GM21723 (cell line): ENCODE measurements at regions not wholly inside any gene's neighbourhood (a gene's known extent, or its start where the extent isn't known, plus 50 kb on each side); places are given as distances from the start of the nearest gene placed in this dataset.
A peak's percentile ranks its signal among the peaks of the same experiment; 100 is the strongest.

Experiments
- ATAC-seq: cut with Tn5 transposase; IDR thresholded peaks from one replicate; pipeline ENCODE4 v1.9.1; 2021; ENCODE audit warnings: mild to moderate bottlenecking, moderate library complexity; ENCODE audit not compliant: unreplicated experiment

- no peak for ATAC-seq
Measured at GRCh38 chr6:121020656-121021055, 313.6 kb downstream of the TBC1D32 start.

DNA sequence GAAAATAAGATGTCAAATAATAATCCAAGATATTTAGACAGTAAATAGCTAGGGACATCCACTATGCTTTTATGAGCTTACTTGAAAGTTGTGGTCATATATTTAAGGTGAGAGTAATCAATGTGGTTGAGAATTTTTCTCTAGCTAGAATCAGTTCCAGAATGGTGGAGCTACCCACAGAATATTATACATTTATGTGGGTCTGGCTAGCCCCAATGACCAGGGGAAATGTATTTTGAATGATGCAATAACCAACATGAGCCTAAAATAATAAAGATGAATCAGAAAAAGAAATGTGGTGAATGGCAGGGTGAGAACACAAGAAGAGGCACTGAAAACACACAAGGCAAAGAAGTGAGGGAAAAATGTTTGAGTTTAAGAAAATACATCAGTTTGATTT, 325.7 kb downstream of the TBC1D32 start:
- ATAC-seq = no peak

DNA sequence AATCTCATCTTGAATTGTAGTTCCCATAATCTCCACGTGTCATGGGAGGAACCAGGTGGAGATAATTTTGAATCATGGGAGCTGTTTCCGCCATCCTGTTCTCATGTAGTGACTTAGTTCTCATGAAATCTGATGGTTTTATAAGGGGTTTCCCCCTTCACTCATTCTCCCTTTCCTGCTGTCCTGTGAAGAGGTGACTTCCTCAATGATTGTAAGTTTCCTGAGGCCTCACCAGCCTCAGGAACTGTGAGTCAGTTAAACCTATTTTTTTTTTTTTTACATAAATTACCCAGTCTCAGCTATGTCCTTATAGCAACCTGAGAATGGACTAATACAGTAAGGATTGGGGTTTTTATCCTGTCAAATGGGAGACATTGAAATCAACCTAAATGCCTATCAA, 328.3 kb downstream of the TBC1D32 start:
- ATAC-seq = no peak

DNA sequence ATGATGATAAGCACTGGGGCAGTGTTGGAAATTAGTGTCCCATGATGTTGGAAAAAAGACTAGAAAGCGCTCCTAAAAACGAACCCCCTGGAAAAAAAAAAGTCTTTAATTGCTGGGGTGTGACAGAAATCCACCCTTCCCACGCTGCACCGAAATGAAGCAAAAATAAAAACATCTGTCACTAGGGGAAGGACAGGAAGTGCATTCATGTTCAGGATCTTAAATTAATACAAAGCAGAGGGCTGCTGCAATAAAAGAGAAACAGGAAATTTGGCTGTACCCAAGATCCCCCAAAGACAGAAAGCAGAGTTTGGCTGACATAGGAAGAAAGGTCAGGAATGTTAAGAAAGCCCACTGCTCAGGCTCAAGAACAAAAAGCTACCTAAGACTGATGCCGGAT, 333.9 kb downstream of the TBC1D32 start:
- ATAC-seq = no peak

DNA sequence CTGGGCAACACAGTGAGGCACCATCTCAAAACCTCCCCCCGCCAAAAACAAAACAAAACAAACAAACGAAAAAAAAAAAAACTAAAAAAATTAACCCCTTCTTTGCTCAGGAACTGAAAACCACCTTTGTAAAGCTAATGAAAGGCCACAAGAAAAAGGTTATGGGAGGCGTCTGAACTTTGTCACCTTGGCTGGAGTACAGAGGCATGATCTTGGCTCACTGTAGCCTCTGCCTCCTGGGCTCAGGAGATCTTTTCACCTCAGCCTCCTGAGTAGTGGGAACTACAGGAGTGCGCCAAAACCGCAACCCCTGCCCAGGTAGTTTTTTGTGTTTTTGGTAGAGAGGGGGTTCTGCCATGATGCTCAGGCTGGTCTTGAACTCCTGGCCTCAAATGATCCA, 337.9 kb downstream of the TBC1D32 start:
- no peak for ATAC-seq

- no peak for ATAC-seq
Measured at GRCh38 chr6:120994573-120994967, 339.7 kb downstream of the TBC1D32 start.

GRCh38 chr6:120993929-120994572, 340.2 kb downstream of the TBC1D32 start:
- no peak for ATAC-seq

- ATAC-seq = no peak
Measured at GRCh38 chr6:120992257-120992656, 342.0 kb downstream of the TBC1D32 start.

DNA sequence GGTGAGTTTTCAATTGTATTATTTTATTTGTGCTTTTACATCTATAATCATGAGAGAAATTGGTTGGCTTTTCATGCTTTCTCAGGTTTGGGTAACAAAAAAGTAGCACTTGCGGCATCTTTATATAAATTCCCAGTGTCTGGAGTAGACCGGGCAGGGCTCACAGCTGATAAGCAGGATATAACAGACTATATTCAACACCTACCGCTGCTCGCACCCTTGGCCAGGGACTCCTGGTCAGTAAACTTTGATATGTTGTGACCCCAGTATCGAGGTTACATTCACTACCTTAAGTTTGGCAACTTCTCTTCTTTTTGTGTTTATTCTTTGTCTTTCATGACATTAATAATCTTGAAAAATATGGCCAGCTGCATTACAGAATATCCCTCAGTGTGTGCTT, 343.4 kb downstream of the TBC1D32 start:
- ATAC-seq = no peak

- ATAC-seq = no peak
Measured at GRCh38 chr6:120981835-120982234, 352.4 kb downstream of the TBC1D32 start.

- ATAC-seq = no peak
Measured at GRCh38 chr6:120966321-120966720, 368.0 kb downstream of the TBC1D32 start.

GRCh38 chr6:120965814-120966213, 368.5 kb downstream of the TBC1D32 start:
- ATAC-seq = peak; percentile 65

DNA sequence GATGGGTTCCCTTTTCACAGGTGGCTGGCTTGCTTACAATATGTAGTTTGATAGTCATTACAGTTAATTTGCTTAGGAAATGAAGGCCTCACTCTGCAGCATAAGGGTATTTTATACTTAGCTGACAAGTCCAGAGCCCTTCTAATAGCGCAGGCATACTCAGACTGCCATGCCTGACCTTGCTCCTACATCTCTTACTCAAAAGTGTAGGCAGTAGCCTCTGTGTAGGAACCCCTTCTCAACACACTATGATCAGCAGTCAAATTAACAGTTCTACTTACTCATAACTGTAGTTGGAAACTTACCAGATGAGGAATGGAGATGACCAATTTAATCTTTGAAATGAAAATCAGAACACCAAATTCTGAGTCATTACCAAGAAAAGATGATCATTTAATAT, 373.5 kb downstream of the TBC1D32 start:
- ATAC-seq = no peak

DNA sequence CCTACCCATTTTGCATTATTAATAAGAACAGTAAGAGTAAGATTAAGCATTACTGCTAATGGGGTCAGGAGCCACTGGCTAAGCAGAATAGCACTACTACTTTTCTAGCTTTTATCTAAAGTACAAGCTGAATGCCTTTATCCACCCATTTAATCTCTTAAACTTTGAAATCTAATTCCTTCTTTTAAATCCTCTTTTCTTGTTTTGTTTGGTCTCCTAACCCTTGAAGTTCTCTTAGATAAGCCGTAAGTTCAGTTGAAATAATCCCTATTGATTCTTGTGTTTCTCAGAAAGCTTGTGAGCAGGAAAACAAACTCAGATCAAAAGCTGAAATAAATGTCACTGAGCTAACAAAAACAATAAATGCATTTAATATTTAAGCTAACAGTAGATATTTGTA, 380.2 kb downstream of the TBC1D32 start:
- ATAC-seq = no peak

DNA sequence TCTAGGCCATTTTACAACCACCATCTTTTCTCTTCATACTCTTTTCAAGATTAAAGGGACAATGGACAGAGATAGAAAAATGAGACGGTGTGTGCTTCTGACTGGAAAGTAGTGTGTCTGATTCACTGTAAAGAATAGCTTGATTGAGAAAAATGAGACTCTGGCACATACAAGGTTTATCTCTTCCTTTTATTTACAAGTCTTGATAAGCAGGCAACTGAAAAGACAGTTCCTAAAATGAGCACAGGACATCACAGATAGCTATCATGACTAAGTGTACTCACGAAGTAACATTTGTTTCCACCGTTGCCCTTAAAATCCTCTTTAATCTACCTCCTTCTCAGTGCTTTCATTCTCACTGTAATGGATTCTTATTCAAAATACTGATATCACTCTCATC, 383.0 kb downstream of the TBC1D32 start:
- no peak for ATAC-seq

DNA sequence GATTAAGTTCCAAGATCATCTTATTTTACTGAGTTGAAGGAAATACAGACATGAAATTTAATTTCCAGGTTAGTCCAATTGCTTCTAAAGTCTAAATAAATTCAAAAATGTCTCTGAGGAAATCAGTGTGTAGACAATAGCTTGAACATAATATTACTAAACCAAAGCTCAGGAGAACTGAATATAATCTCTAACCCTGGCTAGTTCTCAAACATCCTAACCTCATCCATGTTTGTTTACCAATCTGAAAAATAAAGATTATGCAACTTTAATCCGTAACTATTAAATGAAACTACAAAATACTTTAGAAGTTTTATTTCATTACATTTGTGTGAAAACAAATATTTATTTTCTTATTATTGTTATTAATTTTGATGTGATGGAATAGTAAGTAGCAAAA, 387.2 kb downstream of the TBC1D32 start:
- no peak for ATAC-seq

DNA sequence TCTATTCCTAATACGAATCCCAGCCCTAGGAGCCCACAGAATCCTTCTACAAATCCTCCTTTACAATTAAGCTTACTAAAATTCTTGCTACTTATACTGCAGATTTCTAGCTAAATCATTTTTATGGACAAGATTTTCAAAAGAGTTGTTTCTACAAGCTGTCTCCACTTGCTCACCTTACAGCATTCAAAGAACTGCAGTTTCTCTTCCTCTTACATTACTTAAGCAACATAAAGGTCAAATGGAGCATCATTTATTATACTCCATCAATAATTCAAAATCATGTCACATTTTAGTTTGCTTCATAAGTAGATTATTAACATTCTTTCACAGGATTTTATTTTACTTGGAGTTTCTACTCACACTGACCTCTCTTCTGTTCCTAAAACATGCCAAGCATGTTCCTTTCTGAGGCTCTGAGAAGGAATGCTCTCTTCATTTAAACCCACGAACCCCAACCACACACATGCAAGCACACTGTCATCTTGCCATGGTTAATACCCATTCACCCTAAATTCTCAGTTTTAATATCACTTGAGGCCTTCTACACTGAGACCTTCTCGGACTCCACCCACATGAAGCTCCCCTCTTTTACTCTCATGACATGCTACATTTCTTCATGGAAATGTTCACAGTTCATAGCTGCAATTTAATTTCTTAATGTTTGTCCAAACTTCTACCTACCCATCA, 388.2 kb downstream of the TBC1D32 start:
- no peak for ATAC-seq

- peak; percentile 98 for ATAC-seq
Measured at GRCh38 chr6:120938876-120939472, 395.3 kb downstream of the TBC1D32 start.

- ATAC-seq = peak; percentile 47
Measured at GRCh38 chr6:120938164-120938875, 396.0 kb downstream of the TBC1D32 start.

GRCh38 chr6:120935908-120936307, 398.4 kb downstream of the TBC1D32 start:
- no peak for ATAC-seq

- ATAC-seq = no peak
Measured at GRCh38 chr6:120935016-120935415, 399.3 kb downstream of the TBC1D32 start.
